Anterior cingulate cortex (tissue), 58 donors: ENCODE measurements at regions not wholly inside any gene's neighbourhood (a gene's known extent, or its start where the extent isn't known, plus 50 kb on each side); places are given as distances from the start of the nearest gene placed in this dataset.

Experiments used
- DNase-seq, 58 donors: peaks; one replicate each; lab custom pipeline; 2025; lab: John Stamatoyannopoulos, UW

DNA sequence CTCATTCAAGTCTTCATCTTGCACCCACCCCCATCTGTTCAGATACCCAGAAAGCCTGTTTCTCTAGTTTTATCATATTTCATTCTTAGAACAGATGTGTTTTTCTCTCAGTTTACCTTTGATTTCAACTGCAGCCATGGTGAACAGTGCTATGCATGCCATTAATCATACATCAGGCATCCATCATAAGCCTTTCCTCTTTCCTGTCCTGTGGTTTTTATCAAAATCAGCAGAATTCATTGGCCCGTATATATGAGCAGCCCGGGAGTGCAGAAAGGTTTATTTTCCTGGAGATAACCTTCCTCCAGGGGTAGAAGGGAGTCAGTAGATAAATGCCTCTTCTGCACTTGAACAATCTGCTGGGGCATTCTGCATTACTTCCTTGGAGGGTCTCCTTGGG lies 65.7 kb downstream of the IL21 start:
- DNase-seq: no peak

DNA sequence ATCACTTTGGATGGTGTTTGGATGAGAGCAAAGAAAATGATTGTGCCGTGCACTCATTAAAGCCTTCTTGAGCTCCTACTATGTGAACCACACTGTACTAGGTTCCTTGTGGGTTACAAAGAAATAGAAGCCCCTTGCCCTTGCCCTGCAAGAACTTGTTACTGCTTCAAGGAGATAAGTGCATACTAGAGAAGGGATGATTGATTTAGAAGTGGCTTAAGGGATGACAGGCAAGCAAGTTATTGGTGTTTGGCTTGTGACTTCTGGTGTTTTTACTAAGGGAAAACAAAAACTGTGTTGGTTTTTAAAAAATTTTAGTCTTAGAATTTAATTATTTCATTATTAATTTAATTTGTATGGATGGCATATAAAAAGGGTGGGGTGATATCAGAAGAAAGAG lies 67.4 kb downstream of the IL21 start:
- no peak for DNase-seq

DNA sequence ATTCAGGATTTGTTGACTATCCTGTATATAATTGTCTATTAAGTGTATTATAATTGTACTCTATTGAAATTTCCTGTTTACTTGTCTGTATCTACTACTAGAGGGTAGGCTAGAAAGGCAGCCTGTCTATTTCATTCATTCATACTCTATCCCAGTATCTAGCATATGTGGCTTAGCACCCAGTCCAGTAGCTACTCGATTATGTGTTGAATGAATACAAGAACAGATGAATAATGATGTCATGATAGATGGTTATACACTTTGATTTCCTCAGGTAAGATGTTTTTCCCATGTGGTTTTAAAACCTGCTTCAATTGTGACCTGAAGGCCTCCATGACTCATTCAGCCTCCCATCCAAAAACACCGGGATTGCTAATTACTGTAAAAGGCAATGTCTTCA lies 68.0 kb downstream of the IL21 start:
- no peak for DNase-seq

DNA sequence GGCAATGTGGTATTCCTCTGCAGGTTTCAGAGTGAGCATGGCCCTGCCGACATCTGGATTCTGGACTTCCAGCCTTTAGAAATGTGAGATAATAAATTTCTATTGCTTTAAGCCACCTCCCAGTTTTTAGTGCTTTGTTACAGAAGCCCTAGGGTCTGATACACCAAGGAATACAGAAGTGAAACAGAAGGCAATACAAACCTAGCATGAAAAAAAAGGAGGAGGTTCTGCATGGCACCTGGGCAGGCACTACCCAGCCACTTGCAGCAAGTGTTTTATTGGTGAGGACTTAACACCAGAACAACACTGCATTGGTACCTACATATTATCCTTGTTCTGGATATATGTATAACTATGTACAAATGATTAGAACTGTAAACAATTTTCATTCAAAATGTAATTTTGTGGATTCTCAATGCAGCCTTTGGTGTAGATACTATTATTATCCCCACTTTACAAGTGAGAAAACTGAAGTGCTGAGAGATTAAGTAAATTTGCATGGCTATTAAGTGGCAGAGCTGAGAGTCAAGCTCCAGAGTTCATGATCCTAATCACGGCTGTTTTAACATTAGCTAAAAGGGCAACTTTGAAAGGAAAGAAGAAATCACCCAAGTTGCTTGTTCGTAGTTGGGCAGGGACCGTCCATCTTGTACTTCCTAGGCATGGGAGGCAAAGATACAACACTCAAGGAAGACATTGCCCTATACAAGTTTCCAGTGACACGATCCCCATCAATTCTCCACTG lies 71.8 kb downstream of the IL21 start:
- no peak for DNase-seq

DNA sequence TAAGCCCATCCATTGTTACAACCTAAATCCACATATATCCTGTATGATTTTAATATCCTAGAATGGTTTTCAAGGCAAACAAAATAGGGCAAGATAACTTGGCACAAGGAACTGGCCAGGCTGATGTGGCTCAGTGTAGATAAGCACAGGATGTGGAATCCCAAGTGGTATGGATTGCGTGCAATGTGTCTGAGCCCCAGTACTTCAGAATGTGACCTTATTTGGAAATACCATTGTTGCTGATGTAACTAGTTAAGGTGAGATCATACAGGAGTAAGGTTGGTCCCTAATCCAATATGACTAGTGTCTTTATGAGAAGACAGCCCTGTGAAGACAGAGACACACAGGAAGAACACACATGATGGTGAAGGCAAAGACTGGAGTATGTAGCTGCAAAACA lies 72.4 kb downstream of the IL21 start:
- no peak for DNase-seq

DNA sequence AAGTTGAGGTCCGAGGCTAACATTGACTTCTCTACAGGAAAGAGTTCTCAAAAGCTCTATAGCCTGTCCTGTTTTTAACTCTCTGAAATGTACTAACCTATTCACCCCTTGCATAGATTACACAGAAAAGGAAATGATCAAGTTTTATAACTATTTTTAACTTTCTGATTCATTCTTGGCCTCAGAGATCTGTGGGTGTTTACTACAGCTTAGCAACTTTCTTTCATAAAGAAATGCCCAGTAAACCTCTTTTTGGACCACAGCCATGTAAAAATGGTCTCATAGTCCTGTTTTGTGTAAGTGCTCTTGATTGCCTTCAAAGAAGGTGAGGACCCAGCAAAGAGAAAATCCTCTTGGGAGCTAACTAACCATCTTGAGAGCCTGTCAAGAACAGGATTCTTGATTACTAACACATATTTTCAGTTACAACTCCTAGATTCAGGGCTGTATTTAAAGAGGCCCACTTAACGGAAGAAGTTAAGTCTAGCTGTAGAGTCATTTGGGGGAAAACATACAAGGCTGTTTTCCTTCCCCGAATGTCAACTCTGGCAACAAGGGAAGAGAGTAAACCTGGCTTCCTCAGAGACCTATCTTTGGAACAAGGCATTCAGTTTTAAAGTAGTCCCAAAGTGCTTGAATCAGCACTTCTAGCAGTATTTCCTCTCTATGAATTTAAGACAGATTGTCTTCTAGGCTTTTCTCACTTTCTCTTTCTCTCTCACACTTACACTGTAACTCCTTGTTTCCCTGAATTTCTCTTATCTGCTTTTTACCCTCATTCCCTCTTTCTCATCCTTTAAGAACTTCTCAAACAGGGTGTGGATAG lies 78.2 kb downstream of the IL21 start:
- DNase-seq: no peak

DNA sequence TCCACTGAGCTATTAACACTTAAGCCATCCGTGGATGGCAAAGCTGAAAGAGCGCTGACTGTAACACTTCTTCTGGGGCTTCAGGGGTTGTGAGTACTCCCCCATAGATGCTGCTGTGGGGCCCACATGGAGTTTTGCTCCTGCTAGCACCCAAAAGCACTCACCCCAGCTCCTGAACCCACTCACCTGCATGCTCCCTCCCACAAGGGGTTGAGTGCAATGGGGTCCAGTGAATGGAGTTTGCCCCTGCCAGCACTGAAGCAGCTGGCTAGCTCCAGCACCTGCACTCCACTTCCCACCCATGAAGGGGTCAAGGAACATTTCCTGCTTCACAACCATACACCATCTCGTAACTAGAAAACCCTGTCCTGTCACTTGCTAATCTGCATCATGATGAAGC lies 78.9 kb downstream of the IL21 start:
- DNase-seq: no peak

DNA sequence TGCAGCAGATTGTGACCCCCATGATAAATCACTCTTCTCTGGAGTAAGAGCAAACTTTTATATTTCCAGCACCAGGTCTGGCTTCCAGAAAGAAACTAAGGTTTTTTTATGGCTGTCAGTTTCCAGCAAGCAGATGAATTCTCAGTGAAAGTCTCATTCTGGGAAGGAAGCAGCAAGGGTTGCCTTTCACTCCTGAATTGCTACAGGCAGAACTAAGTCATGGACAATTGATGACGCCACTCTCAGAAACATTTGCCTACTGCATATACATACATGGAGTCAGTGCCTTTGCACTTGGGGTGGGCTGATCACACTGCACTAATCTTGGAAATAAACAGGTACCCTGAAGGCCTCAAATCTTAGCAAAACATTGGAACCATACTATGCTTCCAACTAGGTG lies 80.0 kb downstream of the IL21 start:
- DNase-seq: no peak

DNA sequence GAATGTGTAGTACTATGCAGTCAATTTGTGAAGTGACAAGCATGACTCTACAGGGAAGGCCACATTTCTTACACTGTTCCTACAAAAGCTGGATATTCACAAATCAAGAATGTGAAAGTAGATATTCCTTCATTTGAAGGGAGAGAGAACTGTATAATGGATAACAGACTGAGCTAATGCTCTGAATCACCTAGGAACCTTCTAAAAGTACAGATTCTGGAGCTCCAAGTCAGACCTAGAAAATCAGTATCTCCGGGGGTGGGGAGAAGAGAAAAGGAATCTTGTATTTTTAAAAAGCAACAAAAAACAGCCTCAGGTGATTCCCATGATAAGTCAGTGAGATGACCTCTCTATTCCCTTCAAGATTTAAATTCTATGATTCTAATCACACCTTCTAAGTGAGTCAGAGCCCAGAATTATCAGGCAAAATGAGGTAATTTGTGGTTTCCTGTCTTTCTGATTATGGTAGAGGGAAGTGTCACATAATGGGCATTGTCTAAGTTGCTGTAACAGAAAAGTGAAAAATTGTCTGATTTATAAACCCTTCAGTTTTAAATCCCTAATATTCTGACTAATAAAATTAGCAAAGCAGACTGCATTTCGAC lies 80.9 kb downstream of the IL21 start:
- no peak for DNase-seq

DNA sequence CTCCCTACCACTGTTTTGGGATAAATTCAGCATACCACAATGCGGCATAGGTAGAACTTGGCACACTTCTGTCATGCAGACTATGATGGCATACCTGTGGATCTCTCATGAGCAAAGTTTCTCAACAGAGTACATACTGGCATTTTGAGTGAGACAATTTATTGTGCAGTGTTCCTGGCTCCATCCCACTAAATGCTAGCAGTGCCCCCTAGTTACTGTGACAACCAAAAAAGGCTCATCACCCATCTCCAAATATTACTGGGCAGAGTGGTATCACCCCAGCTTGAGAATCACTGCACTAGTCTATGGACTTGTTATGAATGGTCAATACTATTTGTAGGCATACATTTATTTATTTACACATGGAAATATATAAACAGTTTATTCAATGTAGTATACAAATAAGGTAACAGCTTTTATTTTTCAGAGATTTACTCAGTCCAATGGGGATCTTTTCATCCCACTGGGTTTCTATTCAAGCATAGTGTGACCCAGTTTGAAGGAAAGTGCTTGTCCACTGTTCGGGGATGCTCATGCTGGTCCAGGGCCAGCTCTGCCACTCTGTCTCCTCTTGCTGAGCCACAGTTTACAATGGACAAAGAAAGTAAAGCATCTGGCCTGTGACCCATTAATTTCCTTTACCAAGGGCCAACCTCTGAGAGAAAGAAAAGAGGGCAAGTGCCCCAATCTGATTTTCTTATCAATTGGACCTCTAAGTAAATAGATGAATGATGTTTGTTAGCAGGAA lies 81.0 kb upstream of the IL2 start:
- DNase-seq: peak in 15 of 58 donors; percentile 0 to 34 (median 4)

DNA sequence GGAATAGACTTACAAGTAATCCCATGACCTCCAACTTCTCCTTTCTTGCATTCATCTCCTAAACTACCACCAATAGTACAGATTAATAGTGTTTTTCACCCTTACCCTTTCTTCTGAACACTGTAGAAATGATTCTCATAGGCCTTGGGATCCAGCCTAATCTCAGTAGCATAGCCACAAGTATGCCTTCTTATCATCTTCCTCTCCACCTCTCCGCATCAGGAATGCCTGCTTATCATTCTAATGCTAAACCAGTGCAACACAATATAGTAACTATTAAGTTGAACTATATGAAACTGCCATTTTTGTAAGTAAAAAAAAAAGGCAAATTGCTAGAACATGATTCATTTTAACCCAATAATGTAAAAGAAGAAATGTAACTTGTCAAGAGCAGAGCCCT lies 79.5 kb upstream of the IL2 start:
- DNase-seq: no peak

DNA sequence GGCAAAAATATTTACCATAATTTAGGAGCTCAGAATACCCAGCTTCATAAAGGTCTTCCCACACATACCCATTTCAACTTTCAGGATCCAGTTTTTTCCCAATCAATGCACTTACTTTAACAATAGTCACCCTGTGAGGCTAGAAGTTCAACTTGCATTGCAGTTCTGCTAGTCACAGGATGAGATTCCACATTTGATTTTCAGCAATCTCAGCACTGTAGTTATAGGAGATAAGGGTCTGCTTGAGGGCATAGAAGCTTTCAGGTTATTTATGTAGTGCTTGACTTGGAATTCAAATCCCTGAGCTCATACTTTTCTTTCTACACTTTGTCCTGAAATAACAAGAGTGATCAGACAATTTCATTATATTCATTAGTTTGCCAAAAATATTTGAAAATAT lies 78.3 kb upstream of the IL2 start:
- no peak for DNase-seq

DNA sequence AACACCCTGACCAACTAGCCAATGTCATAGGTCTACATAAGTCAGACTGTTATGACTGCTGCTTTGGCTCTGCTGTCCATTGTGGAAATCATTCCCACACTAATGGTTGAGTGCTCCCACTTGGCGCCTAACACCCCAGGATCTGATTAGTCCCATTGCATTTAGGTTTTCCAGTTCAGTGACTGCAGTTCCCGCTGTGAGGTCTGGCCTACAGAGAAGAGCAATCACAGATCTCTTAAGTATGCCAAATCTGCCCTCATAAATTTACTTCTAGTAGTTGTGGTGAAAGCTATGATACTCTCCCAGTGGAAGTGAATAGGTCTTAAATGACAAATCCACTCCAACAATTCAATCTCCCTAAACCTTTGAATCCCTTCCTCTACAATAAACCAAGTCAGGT lies 77.3 kb upstream of the IL2 start:
- DNase-seq: no peak

DNA sequence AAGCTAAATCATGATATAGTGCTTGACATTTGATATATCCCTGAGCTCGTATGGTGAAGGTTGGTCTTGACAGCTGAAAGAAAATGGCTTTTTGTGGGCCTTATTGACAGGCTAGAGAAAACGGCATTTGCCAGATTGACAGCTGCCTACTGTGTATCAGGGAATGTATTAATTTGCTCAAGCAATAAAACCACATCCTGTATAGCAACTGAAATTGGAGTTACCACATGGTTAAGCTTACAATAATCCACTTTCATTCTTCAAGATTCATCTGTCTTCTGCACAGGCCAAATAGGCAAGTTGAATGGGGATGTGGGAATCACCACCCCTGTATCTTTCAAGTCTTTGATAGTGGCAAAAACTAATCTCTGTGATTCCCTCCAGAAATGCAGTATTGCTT lies 76.2 kb upstream of the IL2 start:
- DNase-seq: no peak

DNA sequence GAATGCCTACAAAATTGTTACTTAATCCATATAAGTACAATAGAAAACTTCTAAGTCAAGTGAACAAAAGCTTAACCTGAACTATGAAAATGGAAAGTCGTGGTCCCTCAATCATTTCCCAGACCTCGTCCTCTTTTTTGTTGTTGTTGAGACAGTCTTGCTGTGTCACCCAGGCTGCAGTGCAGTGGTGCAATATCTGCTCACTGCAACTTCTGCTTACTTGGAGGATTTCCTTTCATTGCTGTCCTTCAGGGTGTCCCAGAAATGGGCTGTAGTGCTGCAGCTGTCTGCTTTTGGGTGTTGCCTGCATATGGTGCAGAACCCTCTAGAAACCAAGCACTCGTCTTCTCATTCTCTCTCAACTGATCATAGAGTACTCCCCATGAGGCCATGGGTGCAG lies 75.0 kb upstream of the IL2 start:
- no peak for DNase-seq

DNA sequence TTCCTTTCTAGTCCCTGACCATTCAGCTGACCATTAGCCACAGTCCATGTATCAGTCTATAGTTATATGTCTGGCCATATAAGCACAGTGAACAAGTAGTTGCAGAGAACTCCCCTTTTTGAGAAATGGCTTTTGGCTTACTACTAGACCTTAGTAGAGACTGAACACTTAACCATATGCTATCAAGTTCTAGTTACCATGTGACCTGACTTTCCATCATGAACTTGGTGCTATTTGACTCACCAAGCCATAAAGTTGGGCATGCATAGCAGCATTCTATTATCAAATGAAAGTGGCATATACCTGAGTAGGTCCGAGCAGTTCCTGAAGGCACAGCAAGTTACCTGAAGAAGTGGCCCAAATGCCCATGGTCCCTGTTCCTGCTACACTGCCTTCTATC lies 74.5 kb upstream of the IL2 start:
- DNase-seq: no peak

DNA sequence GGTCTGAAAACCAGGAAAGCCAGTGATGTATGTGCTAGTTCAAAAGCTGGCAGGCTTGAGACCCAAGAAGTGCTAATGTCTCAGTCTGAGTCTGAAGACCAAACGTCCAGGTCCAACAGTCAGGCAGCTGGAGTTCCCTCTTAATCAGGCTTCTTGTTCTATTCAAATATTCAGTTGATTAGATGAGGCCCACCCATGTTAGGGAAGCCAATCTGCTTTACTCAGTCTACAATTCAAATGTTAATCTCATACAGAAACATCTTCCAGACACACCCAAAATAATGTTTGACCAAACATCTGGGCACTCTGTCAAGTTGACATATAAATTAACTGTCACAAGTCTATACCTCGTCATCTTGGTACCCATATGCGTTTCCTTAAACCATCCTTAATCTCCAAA lies 72.4 kb upstream of the IL2 start:
- DNase-seq: no peak

DNA sequence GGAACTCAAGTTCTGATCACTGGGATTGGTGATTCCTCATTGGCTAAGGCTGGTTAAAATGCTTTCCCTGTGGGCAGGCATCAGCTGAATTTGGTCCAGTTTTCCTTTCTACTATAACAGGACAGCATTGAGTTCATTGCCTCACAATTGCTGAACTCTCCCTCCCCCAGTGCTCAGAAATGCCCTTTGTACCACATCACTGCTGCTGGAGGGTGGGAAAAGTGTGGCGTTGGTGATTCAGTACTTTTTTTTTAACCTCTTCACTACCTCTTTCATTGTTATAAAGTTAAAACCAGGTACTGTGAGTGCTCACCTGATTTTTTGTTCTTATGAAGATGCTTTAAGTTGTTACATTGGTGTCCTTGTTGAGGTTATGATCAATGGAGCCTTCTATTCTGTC lies 69.3 kb upstream of the IL2 start:
- no peak for DNase-seq

DNA sequence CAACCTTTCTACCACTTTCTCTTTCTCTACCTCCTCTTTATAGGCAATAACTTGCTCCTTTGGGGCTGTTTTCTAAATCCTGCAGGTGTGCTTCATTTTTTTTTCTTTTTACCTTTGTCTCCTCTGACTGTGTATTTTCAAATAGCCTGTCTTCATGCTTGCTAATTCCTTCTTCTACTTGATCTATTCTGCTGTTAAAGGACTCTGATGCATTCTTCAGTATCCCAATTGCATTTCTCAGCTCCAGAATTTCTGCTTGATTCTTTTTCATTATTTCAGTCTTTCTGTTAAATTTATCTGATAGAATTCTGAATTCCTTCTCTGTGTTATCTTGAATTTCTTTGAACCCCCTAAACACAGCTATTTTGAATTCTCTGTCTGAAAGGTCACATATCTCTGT lies 67.7 kb upstream of the IL2 start:
- DNase-seq: no peak

DNA sequence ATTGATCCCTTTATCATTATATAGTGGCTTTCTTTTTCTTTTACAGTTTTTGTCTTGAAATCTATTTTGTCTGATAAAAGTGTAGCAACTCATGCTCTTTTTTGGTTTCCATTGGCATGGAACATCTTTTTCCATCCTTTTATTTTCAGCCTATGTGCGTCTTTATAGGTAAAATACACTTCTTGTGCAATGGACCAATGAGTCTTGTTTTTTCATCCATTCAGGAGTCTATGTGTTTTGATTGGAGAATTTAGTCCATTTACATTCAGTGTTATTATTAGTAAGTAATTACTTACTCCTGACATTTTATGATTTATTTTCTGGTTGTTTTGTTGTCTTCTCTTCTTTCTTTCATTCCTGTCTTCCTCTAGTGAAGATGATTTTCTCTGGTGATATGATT lies 66.4 kb upstream of the IL2 start:
- no peak for DNase-seq

DNA sequence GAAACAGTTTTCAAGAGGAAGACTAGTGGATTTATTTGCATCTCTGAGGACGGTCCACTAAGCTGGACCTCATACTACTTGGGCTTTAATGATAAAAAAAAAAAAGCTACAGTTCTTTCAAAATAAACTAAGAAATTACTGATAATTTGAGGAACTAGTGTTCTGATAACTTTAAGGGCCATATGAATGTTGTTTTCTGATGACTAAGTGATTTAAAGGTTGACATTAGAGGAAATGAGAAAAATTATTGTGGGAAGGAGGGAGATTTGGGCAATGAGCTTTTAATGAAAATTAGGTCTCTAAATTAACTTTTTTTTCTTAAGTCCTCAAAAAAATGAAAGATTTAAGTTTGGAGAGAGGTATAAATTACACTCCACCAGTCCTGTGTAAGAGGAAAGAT lies 60.8 kb upstream of the IL2 start:
- no peak for DNase-seq
